Osteoblast (primary cell): ENCODE measurements at regions not wholly inside any gene's neighbourhood (a gene's known extent, or its start where the extent isn't known, plus 50 kb on each side); places are given as distances from the start of the nearest gene placed in this dataset.

ENCODE experiments used
- DNase-seq: peaks from one replicate; pipeline ENCODE4 v3.0.0; 2011; ENCODE audit warnings: low spot score, mixed read lengths; ENCODE audit not compliant: insufficient read length; ENCODE audit errors: missing footprints
- H2AFZ ChIP-seq: 2 replicates; pipeline ENCODE4 v1.6.0; 2011; ENCODE audit warnings: mild to moderate bottlenecking, low read length
- H3K27ac ChIP-seq: 2 replicates; pipeline ENCODE4 v1.5.1; 2011; ENCODE audit warnings: mild to moderate bottlenecking, low read depth, low read length, moderate library complexity
- H3K27me3 ChIP-seq: 2 replicates; pipeline ENCODE4 v1.6.0; 2012; ENCODE audit warnings: mild to moderate bottlenecking, control low read depth, inconsistent platforms, low read length, moderate library complexity; ENCODE audit not compliant: insufficient read depth
- H3K36me3 ChIP-seq: 2 replicates; pipeline ENCODE4 v1.5.1; 2011; ENCODE audit warnings: mild to moderate bottlenecking, low read length, control low read depth, moderate library complexity; ENCODE audit not compliant: insufficient read depth
- H3K4me1 ChIP-seq: 2 replicates; pipeline ENCODE4 v1.5.1; 2011; ENCODE audit warnings: mild to moderate bottlenecking, low read length, control low read depth, moderate library complexity; ENCODE audit not compliant: insufficient read depth
- H3K4me2 ChIP-seq: 2 replicates; pipeline ENCODE4 v1.6.0; 2011; ENCODE audit warnings: mild to moderate bottlenecking, low read length; ENCODE audit not compliant: insufficient read depth
- H3K4me3 ChIP-seq: fragments of 200-600 bp; sonication (generic); 3 replicates; pipeline ENCODE4 v1.5.1; 2012; ENCODE audit warnings: mild to moderate bottlenecking, low read length, inconsistent platforms; ENCODE audit not compliant: insufficient read depth
- H3K79me2 ChIP-seq: 2 replicates; pipeline ENCODE4 v1.6.0; 2012; ENCODE audit warnings: mild to moderate bottlenecking, low read length, control low read depth, inconsistent platforms; ENCODE audit not compliant: insufficient read depth
- H3K9me3 ChIP-seq: 2 replicates; pipeline ENCODE4 v1.5.1; 2011; ENCODE audit warnings: low read depth, low read length, control low read depth
- H4K20me1 ChIP-seq: 2 replicates; pipeline ENCODE4 v1.6.0; 2012; ENCODE audit warnings: mild to moderate bottlenecking, low read length, control low read depth; ENCODE audit not compliant: insufficient read depth
- TF ChIP-seq, protein P1 (sequence below): IDR thresholded peaks from 2 replicates; pipeline ENCODE4 v1.5.1; 2011; ENCODE audit warnings: mild to moderate bottlenecking, low read depth, low read length, moderate library complexity; ENCODE audit errors: extremely low read depth

DNA sequence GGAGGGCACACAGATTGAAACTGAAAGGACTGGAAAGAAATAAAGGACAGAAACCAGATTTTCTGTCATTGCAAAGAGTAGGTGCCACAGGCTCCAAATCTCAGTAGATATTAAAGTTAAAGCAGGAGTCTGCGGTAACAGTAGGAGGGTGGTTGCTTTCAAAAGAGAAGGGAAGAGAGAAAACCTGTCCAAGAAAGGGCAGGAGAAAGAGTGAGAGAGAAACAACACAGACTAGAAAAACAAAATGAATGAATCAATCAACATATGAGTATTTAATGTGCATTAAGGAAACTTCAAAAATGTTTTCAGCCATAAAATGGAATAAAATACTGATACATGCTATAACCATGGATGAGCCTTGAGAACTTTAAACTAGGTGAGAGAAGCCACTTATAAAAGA is 143.1 kb upstream of the CTAGE1 start:
- Histone ChIP-seq H2AFZ (no peak overlapping the region), H3K36me3 (no peaks in the 10 kb centered on the region), H3K79me2 (no peaks in the 10 kb centered on the region), H3K4me1 (peaks cover 47% of the 10 kb centered on the region), H3K4me2 (peak overlapping the region; percentile 87), H3K27ac (peak overlapping the region; percentile 94), H3K4me3 (no peak overlapping the region), H3K9me3 (no peaks in the 10 kb centered on the region), H3K27me3 (no peaks in the 10 kb centered on the region), H4K20me1 (no peaks in the 10 kb centered on the region)
- no peak for DNase-seq
- TF ChIP-seq, protein P1, sequence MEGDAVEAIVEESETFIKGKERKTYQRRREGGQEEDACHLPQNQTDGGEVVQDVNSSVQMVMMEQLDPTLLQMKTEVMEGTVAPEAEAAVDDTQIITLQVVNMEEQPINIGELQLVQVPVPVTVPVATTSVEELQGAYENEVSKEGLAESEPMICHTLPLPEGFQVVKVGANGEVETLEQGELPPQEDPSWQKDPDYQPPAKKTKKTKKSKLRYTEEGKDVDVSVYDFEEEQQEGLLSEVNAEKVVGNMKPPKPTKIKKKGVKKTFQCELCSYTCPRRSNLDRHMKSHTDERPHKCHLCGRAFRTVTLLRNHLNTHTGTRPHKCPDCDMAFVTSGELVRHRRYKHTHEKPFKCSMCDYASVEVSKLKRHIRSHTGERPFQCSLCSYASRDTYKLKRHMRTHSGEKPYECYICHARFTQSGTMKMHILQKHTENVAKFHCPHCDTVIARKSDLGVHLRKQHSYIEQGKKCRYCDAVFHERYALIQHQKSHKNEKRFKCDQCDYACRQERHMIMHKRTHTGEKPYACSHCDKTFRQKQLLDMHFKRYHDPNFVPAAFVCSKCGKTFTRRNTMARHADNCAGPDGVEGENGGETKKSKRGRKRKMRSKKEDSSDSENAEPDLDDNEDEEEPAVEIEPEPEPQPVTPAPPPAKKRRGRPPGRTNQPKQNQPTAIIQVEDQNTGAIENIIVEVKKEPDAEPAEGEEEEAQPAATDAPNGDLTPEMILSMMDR = no peak

- Histone ChIP-seq H3K4me2 (peak overlapping the region; percentile 56), H3K79me2 (no peaks in the 10 kb centered on the region), H3K36me3 (no peaks in the 10 kb centered on the region), H3K4me1 (peaks cover 28% of the 10 kb centered on the region), H2AFZ (peak overlapping the region; percentile 7), H3K9me3 (no peaks in the 10 kb centered on the region), H3K4me3 (peak overlapping the region; percentile 54), H4K20me1 (no peaks in the 10 kb centered on the region), H3K27ac (peak overlapping the region; percentile 90), H3K27me3 (no peaks in the 10 kb centered on the region)
- TF ChIP-seq, protein P1 = peak; percentile 82
- DNase-seq = peak; percentile 85
Measured at GRCh38 chr18:22563164-22563583, 145.5 kb upstream of the CTAGE1 start.

- Histone ChIP-seq H3K9me3 (no peaks in the 10 kb centered on the region), H3K4me3 (no peak overlapping the region), H3K4me2 (peak overlapping the region; percentile 56), H3K4me1 (peaks cover 28% of the 10 kb centered on the region), H3K27me3 (no peaks in the 10 kb centered on the region), H3K27ac (peak overlapping the region; percentile 90), H4K20me1 (no peaks in the 10 kb centered on the region), H3K79me2 (no peaks in the 10 kb centered on the region), H2AFZ (no peak overlapping the region), H3K36me3 (no peaks in the 10 kb centered on the region)
- DNase-seq = no peak
- TF ChIP-seq, protein P1 = no peak
Measured at GRCh38 chr18:22564036-22564435, 146.3 kb upstream of the CTAGE1 start.

- no peak overlapping the region for H3K4me3 ChIP-seq
- H3K36me3 ChIP-seq = no peaks in the 10 kb centered on the region
- no peak overlapping the region for H3K4me2 ChIP-seq
- H3K4me1 ChIP-seq = peaks cover 17% of the 10 kb centered on the region
- no peak for DNase-seq
- no peaks in the 10 kb centered on the region for H4K20me1 ChIP-seq
- H3K27me3 ChIP-seq = no peaks in the 10 kb centered on the region
- no peaks in the 10 kb centered on the region for H3K79me2 ChIP-seq
- TF ChIP-seq, protein P1 = no peak
- H3K27ac ChIP-seq = no peak overlapping the region
- H3K9me3 ChIP-seq = no peaks in the 10 kb centered on the region
- peak overlapping the region; percentile 0 for H2AFZ ChIP-seq
Measured at GRCh38 chr18:22566703-22567420, 149.1 kb upstream of the CTAGE1 start.
